NCI-H2029 treated with DMSO at 0.1 percent for 48 hours (cell line): ENCODE measurements at regions not wholly inside any gene's neighbourhood (a gene's known extent, or its start where the extent isn't known, plus 50 kb on each side); places are given as distances from the start of the nearest gene placed in this dataset.

Source experiments
- DNase-seq: peaks from one replicate; lab custom pipeline; 2025; lab: John Stamatoyannopoulos, UW

DNA sequence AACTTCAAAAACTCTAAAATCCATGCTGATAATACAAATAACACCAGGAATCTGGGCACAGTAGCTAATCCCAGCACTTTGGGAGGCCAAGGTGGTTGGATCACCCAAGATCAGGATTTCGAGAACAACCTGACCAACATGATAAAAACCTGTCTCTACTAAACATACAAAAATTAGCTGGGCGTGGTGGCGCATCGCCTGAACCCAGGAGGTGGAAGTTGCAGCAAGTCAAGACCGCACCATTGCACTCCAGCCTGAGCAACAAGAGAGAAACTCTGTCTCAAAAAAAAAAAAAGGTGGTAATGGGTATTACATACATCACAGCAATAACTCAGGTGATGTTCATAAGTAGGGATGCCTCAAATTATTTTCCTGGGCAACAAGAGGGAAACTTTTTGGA is 315.0 kb upstream of the MEOX2 start:
- DNase-seq: no peak

DNA sequence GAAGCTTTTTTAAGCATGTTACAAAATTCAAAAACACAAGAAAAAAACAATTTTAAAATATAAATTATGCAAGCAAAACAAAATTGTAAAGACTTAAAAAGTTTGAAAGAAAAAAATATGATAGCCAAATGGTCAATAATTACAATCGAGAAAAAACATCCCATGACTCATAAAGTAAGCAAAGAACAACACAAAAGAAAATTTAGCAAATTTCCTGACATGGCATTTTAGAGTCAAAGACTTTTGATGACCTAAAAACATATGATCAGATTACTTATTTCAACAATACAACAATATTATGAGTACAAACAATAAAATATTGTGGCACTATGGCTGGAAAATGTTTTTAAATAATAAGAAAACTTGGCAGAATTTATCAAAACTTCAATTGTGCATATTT is 312.1 kb upstream of the MEOX2 start:
- no peak for DNase-seq

DNA sequence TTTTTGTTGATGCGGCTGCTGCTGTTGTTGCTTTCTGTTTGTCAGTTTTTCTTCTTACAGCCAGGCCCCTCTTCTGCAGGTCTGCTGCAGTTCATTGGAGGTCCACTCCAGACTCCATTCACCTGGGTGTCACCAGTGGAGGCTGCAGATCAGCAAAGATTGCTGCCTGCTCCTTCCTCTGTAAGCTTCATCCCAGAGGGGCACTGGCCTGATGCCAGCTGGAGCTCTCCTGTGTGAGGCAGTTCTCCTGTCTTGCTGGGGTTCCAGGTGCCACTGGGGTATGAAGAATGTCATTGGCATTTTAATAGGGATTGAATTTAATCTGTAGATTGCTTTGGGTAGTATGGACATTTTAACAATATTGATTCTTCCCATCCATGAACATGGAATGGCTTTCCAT is 308.5 kb upstream of the MEOX2 start:
- no peak for DNase-seq

DNA sequence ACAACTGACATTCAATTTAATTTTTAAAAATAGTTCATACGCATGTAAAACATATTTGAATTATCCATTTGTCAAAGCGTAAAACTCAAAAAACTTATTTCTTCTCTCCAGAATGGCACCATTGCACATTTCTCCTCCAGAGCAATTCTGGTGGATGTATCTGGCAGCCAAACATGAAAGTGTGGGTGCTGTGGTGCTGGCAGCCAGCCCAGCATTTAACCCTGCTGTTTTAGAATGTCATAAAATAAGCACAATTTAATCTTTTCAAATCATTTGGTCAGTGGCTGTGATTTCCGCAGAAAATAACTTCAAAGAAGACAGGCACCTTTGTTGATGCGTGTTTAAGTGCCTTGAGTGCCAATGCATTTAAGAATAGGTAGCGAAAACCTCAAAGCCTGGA is 302.7 kb upstream of the MEOX2 start:
- no peak for DNase-seq

DNA sequence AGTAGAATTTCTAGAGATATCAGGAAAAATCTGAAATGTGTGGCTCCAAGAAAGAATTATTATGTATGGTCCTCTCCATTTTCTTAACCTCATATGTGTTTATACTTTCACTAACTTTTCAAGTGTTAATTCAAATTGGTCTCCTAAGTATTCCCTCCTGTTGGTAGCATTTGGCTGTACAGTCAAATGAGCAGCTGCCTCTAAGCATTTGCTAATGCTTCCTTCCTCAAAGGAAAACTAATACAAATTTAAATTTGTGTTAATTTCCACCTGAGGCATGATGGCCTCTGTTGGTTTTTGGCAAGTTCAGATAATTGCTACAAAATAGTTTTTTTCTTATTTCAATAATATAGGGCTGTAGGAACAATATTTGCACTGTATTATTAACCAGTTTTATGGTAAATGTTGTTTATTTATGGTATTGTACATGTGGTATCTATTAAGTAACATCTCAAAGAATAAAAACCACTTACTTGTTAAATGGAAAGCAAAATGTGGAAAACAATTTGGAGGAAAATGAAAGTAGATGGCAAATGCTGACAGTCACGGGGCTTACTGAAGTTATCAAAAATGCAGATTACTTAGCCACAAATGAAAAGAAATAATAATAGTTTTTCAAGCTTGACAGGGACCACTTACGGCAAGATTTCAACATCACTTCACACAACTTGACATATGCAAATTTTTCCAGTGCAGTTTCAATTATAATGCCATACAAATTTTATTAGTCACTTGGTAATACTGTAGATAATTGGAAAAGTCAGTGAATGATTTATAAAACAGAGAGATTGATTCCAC is 299.3 kb upstream of the MEOX2 start:
- DNase-seq: no peak

DNA sequence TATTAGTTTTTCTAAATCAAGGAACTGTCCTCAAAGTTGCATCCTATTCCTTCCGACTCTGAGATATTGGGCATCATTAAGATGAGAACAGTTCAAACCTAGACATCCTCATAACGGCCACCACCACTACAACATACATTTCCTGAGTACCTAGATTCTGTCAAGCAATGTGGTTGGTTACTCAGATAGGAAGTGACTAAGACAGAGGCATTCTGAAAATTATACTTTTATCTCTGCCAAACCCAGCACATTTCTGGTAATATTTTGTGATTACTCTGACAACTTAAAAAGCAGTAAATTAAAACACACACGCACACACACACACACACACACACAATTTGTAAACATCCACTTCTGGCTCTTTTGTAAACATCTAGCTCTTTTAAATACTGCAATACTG is 291.2 kb upstream of the MEOX2 start:
- no peak for DNase-seq

DNA sequence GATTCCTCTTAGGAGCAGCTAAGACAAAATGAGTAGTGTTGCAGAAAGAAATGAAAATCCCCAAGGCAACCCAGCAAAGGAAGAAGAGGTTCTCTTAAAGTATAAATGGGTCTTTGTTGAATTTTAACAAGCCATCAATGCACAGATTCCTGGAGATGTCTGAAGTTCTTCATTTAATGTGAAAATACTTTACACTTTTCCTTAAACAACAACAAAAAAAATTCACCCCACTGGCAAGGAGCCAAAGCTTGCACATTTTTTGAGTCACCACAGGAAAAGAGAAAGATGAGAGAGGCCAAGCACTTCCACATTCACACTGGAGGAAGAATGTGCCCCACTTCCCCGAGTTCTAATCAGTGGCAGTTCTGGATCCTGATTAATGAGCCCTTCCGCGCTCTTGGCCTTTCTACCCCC is 286.4 kb upstream of the MEOX2 start:
- DNase-seq: no peak

DNA sequence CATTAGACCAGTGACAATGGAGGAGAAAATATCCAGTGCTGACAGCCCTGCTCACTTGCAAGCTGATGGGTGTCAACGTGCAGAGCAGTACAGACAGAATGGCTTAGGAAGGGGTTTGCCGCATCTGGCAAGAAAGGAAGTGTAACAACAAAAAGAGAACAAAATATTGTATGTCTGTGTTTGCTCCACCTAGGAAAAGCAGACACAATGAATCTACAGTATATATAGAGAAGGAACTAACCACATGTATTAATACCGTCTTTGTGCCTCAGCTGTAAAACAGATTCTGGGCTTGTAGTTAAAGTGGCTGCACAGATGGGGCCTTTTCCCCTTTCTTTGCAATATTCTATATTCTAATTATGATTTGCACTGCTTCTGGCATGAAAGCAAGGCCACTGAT is 281.1 kb upstream of the MEOX2 start:
- DNase-seq: no peak

DNA sequence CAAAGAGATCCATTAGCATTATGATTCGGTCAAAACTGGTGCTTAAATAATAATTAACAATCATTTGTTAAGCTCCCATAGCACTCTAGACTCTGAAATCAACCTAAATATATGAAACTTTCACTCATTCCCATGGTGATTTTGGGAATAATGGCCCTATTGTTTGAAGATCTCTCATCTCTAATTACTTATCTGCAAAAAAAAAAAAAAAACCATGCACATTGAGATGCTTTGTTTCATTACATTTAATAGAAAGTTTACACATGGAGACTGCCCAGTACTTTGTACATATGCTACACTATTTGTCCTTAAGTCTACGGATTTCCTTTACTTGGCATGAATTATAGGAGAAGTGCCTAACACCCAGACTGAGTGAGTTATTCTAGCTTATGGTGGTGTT is 280.6 kb upstream of the MEOX2 start:
- no peak for DNase-seq

DNA sequence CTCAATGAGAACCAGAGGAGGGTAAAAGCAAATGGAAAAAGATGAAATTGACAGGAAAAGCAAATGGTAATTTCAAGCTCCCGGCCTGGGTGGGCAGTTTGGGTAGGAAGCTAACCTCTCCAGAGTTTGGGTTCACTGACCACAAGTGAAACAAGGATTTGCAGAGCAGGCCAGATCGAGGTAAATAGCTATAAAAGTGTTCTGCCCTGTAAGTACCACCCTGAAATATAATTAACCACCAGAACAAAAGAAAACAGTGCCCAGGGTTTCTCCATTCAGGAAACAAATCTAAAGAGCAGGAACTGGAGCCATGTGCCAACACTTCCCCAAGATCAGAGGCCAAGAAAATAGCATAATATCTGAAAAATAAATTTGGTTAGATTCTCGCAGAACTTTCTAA is 276.7 kb upstream of the MEOX2 start:
- no peak for DNase-seq

DNA sequence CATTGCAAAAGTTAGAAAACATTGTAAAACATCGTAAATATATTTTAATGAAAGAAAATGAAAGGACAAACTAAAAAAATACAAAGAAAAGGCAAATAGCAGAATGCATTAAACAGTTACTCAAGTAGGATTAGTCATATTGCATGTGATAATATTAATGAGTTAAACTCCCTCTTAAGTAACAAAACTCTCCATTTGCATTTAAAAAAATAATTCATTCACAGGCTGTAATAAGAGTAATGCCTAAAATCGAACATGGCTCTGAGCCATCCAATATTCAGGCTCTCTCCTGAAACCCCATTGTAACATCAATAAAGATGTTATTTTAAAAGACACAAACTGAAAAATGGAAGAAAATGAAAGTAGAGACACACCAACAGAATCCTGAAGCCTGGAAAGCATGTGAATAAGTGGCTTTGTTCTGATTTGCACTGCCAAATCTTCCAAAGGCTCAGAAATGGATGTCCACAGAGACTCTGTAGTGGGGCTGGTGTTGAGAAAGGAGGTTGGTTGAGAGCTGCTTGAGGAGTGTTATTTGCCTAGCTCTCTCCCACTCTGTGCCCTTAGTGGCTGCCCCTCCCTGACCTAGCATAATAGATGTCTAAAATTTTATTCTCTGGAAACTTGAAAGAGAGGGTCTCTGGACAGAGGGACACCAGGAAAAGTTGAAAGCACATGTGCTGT is 268.3 kb upstream of the MEOX2 start:
- DNase-seq: no peak

DNA sequence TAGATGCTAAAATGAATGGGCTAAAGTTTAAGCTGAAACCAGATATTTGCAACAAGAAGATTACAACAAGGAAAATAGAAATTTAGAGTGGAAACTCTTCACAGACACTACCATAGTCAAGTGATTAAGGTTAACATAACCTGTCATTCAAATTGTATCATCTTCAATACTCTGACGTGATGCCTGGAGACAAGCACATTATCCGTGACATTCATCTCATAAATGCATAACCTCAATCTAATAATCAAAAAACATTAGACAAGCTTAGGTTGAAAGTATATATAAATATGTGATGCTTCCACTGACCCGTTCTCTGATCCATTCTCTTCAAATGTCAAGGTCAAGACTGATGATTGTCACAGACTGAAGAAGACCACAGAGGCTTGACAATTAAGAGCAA is 263.8 kb upstream of the MEOX2 start:
- DNase-seq: no peak

DNA sequence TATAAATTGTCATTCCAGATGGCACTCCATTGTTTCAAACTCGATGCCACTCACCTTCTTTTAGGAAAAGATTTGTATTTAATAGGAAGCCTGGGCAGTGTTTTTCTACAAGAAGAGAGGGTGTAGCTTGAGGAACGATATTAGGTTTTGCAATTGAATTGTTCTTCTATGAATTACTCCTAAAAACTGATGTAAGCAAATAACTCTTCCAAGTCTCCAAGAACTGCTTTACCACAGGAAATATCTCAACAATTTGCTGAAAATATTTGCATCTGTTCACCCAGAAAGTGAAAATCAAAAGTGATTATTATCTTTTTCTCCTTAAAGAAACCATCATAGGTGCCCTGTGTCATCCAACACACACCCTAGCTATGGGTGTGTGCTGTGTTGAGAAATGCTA is 261.3 kb upstream of the MEOX2 start:
- no peak for DNase-seq

DNA sequence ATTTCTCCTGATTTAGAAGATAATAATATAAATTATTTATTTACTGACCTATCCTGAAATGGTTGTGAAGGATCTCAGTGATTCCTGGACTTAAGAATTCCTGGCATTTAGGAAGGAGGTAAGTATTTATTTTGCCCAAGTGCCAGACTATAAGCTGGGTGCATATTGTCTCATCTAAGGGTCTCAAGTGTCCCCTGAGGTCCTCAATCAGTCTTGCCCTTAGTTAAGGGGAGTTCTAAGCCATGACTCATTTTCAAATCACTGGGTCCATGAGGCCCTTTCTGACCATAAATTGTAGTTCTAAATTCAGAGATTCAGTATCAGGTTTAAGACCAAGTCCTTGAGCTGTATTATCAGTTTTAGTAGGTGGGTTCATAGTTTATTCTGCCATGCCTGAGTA is 251.6 kb upstream of the MEOX2 start:
- DNase-seq: no peak

DNA sequence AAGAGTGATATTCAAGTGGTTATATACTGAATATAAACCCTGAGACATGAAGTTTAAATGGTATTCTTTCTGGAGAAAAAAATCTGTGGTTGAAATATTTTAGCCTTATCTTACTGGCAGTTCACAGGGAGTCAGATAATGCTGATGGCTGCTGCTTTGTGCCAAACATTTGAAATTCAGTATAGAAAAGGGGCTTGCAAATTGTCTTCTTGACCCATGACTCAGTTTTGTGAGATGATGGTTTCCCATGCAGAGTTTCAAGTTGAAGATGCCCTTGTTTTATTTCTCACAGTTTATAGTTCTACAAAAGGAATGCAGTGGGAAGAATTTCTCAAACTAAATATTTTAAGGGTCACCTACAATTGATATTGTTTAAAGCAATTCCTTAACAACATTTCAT is 251.1 kb upstream of the MEOX2 start:
- no peak for DNase-seq

DNA sequence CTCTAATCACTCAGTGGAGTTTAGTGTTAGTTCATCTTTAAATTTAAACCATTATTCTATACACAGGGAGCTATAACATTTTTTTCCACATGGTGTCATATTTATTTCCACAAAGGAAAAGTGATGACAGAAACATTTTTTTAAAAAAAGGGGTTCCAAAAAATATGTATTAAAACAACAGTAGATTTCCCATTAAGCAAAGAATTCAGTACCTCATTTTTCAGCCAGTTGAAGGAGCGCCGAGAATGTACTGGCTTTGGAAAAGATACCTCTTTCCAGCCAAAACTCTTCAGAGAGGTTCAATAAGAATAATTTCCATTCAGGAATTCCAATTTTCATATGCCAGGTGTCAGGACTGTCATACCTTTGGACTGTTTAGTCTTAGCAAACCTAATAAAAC is 250.5 kb upstream of the MEOX2 start:
- no peak for DNase-seq

DNA sequence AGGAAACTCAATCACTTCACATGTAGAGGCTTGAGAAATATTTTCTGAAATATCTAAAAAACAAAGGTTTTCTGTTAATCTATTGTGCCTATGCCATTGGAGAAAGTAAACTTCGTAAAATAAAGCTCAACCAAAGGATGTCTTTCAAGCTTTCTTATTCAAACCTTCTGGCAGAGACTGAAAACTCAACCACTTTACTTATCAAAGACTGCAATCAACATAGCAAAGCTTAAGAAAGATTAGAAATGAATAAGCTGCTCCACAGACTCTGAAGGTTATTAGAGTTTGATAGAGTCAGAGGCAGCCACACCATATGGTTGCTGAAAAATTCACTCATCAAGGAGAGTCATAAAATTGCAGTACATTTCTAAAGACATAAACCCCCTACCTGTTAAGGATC is 245.8 kb upstream of the MEOX2 start:
- no peak for DNase-seq

DNA sequence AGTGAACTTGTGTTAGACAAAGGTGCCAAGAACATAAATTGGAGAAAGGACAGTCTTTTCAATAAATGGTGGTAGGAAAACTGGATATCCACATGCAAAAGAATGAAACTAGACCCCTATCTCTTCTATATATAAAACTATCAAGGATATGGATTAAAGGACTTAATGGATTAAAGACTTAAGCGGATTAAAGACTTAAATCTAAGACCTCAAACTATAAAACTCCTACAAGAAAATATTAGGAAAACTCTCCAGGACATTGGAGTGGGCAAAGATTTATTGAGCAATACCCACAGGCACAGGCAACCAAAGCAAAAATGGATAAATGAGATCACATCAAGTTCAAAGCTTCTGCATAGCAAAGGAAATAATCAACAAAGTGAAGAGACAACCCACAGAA is 242.9 kb upstream of the MEOX2 start:
- no peak for DNase-seq

DNA sequence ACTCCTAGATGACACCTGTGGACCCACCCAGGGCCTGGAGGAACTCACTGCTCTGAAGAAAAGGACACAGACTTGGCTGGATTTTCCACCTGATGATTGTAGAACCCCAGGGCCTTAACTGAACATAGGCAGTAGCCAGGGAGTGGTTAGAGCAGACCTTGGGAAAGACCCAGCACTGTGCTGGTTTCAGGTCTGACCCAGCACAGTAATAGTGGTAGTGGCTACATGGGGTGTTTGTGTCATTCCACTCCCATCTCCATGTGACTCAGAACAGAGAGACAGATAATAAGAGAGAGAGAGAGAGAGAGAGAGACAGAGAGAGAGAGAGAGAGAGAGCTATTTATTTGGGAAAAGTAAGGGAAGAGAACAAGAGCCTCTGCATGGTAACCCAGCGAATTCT is 239.1 kb upstream of the MEOX2 start:
- DNase-seq: no peak

DNA sequence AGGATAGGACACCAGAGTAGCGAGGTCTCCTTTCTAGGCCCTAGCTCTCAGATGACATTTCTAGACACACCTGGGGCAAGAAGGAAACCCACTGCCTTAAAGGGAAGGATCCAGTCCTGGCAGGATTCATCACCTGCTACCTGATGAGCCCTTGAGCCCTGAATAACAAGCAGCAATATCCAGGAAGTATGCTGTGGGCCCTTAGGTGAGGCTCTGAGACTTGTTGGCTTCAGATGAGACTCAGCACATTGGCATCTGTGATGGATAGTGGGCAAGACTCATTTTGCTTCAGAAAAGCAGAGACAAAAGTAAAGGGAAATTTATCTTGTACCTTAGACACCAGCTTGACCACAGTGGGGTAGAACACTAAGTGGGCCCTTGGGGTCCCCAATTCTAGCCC is 238.4 kb upstream of the MEOX2 start:
- DNase-seq: no peak

DNA sequence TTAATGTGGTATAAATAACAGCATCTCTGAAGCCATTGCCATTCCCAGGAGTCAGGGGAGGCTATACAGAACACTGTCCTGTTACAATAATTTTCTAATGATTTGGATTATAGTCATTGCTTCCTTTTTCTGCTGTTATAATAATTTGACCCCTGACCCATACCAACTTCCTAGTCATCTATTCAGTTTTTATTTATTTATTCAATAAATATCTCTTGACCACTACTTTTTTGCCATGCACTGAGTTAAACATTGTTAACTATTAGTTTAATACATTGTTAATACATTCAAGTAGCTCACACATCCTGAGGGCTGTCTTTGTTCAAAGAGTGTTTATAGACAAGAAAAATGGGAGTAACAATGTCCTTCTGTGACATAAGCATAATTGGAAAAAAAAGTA is 235.5 kb upstream of the MEOX2 start:
- no peak for DNase-seq

DNA sequence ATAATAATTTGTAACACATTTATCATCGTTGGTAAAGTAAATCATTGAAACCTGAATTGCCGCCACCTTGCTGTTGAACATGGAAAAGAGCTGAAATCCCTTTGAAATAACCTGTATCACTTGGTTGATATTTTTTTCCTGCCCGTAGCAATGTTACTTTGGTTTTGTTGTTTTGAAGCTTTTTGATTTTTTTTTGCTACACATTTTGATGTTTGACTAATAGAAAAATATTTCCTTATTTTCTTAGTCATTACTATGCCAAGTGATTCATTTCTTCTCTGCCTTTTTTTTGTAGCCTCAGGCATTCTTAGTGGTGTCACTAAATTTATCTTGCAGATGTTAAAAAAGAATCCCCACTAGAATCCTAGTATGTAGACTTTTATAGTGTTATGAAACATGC is 235.1 kb upstream of the MEOX2 start:
- no peak for DNase-seq

DNA sequence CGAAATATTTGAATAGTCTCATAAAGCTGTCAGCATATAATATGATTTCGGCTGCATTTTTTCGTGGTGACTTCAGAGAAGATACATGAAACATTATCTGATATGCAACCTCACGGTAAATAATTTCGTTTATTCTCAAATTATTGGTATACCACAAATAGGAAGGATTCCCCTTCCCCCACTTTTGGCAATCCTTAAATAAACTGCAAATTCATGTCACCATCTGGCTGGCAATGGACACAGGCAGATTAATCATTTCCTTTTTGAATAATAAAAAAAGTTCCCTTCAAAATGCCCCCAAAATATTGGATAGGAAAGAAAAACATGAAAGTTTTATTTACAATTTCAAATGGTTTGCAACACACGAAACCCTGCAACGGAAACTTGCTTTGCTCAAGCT is 234.5 kb upstream of the MEOX2 start:
- no peak for DNase-seq
